ENCODE measurements at regions not wholly inside any gene's neighbourhood (a gene's known extent, or its start where the extent isn't known, plus 50 kb on each side); places are given as distances from the start of the nearest gene placed in this dataset.
A peak's percentile ranks its signal among the peaks of the same experiment; 100 is the strongest.

- H3K18ac ChIP-seq (ENCODE audit: extremely low read depth, low read length) = no peak overlapping the region
- CTCF ChIA-PET (ENCODE audit: partially characterized antibody) = no interaction called here
- H3K23me2 ChIP-seq (ENCODE audit: low read depth, low read length) = no peaks in the 10 kb centered on the region
- H4K91ac ChIP-seq (replicated peaks; ENCODE audit: insufficient read length, low read length) = no peak overlapping the region
- H3K9me3 ChIP-seq (ENCODE audit: insufficient read depth in 2 of 2, low read depth in 1 of 2, low read length in 1 of 2) = no peaks in the 10 kb centered on the region
- H3K9ac ChIP-seq (replicated peaks in 1 of 4; ENCODE audit: extremely low read depth in 1 of 4, low read depth in 3 of 4, low read length in 3 of 4) = no peak overlapping the region
- H3K4me3 ChIP-seq (ENCODE audit: extremely low read depth in 1 of 4, insufficient read depth in 2 of 4, low read depth in 3 of 4, low read length in 4 of 4) = no peak overlapping the region
- no peak overlapping the region for H4K5ac ChIP-seq (ENCODE audit: insufficient read length, low read depth, low read length)
- no peaks in the 10 kb centered on the region for H3K79me1 ChIP-seq (ENCODE audit: low read depth, low read length)
- no peak overlapping the region for H2BK20ac ChIP-seq (ENCODE audit: low read length)
- no peaks in the 10 kb centered on the region for H3K27me3 ChIP-seq (replicated peaks in 1 of 4; ENCODE audit: control insufficient read depth in 3 of 4, extremely low read depth in 1 of 4, insufficient read depth in 3 of 4, low read length in 3 of 4)
- no peak overlapping the region for H3K14ac ChIP-seq (ENCODE audit: insufficient read length)
- TF ChIP-seq TEAD4 (IDR thresholded peaks at IDR 0.05; ENCODE audit: low read depth, low read length) (no peak), SP4 (IDR thresholded peaks at IDR 0.05; ENCODE audit: low read length) (no peak), ZNF274 (IDR thresholded peaks at IDR 0.05; ENCODE audit: borderline replicate concordance, extremely low read depth, low read length) (no peak), RXRA (IDR thresholded peaks at IDR 0.05; ENCODE audit: insufficient read depth, low read depth, low read length) (no peak), HDAC6 (IDR thresholded peaks at IDR 0.05; ENCODE audit: low read depth, low read length) (no peak), RBBP5 (IDR thresholded peaks at IDR 0.05; ENCODE audit: borderline replicate concordance, low read depth, low read length) (no peak), MAFK (IDR thresholded peaks at IDR 0.05; ENCODE audit: low read depth, low read length) (no peak), RFX5 (IDR thresholded peaks at IDR 0.05; ENCODE audit: borderline replicate concordance, low read depth, low read length) (no peak), JUND (IDR thresholded peaks at IDR 0.05; ENCODE audit: low read length) (no peak)
- no peak overlapping the region for H3K27ac ChIP-seq (ENCODE audit: low read depth, low read length)
- no peak overlapping the region for H2BK120ac ChIP-seq (replicated peaks; ENCODE audit: low read depth, low read length)
- no peak for FAIRE-seq
- H2AK5ac ChIP-seq (ENCODE audit: low read depth, low read length) = no peak overlapping the region
- H2BK12ac ChIP-seq (ENCODE audit: low read depth, low read length) = no peak overlapping the region
- no peak overlapping the region for H3K4ac ChIP-seq (replicated peaks; ENCODE audit: insufficient read length, low read depth, low read length)
- H3K36me3 ChIP-seq (ENCODE audit: control insufficient read depth in 2 of 4, insufficient read depth in 4 of 4, low read length in 3 of 4) = no peaks in the 10 kb centered on the region
- H2BK5ac ChIP-seq (ENCODE audit: low read depth, low read length) = no peak overlapping the region
- H2AFZ ChIP-seq (ENCODE audit: low read length) = no peak overlapping the region
- no peak overlapping the region for H4K8ac ChIP-seq (ENCODE audit: extremely low read depth, insufficient read depth, low read length)
- POLR2A ChIA-PET (ENCODE audit: partially characterized antibody) = no interaction called here
- H3K79me2 ChIP-seq (ENCODE audit: control insufficient read depth in 1 of 2, insufficient read depth in 2 of 2, low read length in 2 of 2) = no peaks in the 10 kb centered on the region
- no peak for DNase-seq (ENCODE audit: low read depth in 1 of 2, low spot score in 2 of 2)
- 89% methylated on average over 4 of the region's 4 CpGs; no CpG with 5 or more reads in 1 of the 2 experiments for WGBS, 2 experiments (ENCODE audit: extremely low coverage in 1 of 2, insufficient coverage in 1 of 2, insufficient read length in 1 of 2, insufficient replicate concordance in 2 of 2, low coverage in 1 of 2, low lambda C conversion rate in 2 of 2, missing lambda C conversion rate in 1 of 2)
- no peaks in the 10 kb centered on the region for H3K4me1 ChIP-seq (replicated peaks in 1 of 4; ENCODE audit: control insufficient read depth in 3 of 4, insufficient read depth in 4 of 4, low read length in 3 of 4)
- no peak overlapping the region for H3K4me2 ChIP-seq (ENCODE audit: insufficient read depth in 1 of 2, low read depth in 2 of 2, low read length in 2 of 2)
- no peaks in the 10 kb centered on the region for H4K20me1 ChIP-seq (replicated peaks in 1 of 2; ENCODE audit: control insufficient read depth in 1 of 2, insufficient read depth in 2 of 2, low read length in 2 of 2)
- H3K23ac ChIP-seq (ENCODE audit: insufficient read length) = no peak overlapping the region
- no peak overlapping the region for H2BK15ac ChIP-seq (ENCODE audit: low read length)
- H3K56ac ChIP-seq (replicated peaks; ENCODE audit: insufficient read length, low read depth, low read length) = peak overlapping the region; percentile 33
Measured at GRCh38 chr20:41903586-41903985, 285.4 kb upstream of the CHD6 start.

All from H1 (cell line).